DOHH2 (cell line): ENCODE measurements at regions not wholly inside any gene's neighbourhood (a gene's known extent, or its start where the extent isn't known, plus 50 kb on each side); places are given as distances from the start of the nearest gene placed in this dataset.

Experiments used
- H3F3A ChIP-seq: fragments of 200-600 bp; sonication (generic), shearing (Covaris generic); 2 replicates; pipeline ENCODE4 v1.6.0; 2016; ENCODE audit warnings: antibody characterized with exemption, mild to moderate bottlenecking; ENCODE audit not compliant: control insufficient read depth, insufficient read depth
- H3K27ac ChIP-seq: fragments of 200-600 bp; sonication (generic); 2 replicates; pipeline ENCODE4 v1.5.1; 2014; ENCODE audit warnings: low read depth, mild to moderate bottlenecking, low read length, moderate library complexity
- H3K27me3 ChIP-seq: fragments of 200-600 bp; sonication (generic); 2 replicates; pipeline ENCODE4 v1.6.1; 2014; ENCODE audit warnings: mild to moderate bottlenecking, low read length, mixed read lengths; ENCODE audit not compliant: control insufficient read depth
- H3K36me3 ChIP-seq: fragments of 200-600 bp; sonication (generic); 2 replicates; pipeline ENCODE4 v1.6.1; 2014; ENCODE audit warnings: mild to moderate bottlenecking, low read length, moderate library complexity, mixed read lengths; ENCODE audit not compliant: control insufficient read depth
- H3K4me1 ChIP-seq: fragments of 200-600 bp; sonication (generic); 2 replicates; pipeline ENCODE4 v1.6.1; 2014; ENCODE audit warnings: mild to moderate bottlenecking, low read length, mixed read lengths; ENCODE audit not compliant: control insufficient read depth
- H3K4me2 ChIP-seq: fragments of 200-600 bp; sonication (generic); 2 replicates; pipeline ENCODE4 v1.6.0; 2014; ENCODE audit warnings: mild to moderate bottlenecking, low read length, moderate library complexity
- H3K4me3 ChIP-seq: fragments of 200-600 bp; sonication (generic); 2 replicates; pipeline ENCODE4 v1.5.1; 2014; ENCODE audit warnings: mild to moderate bottlenecking, low read length, mixed read lengths
- H3K79me2 ChIP-seq: fragments of 200-600 bp; sonication (generic); 2 replicates; pipeline ENCODE4 v1.6.1; 2014; ENCODE audit warnings: mild to moderate bottlenecking, low read length, mixed read lengths; ENCODE audit not compliant: control insufficient read depth
- H3K9me2 ChIP-seq: fragments of 200-600 bp; sonication (generic); replicated peaks from 2 replicates; pipeline ENCODE4 v1.6.1; 2014; ENCODE audit warnings: mild to moderate bottlenecking, low read length, mixed read lengths; ENCODE audit not compliant: control insufficient read depth
- H3K9me3 ChIP-seq: fragments of 200-600 bp; sonication (generic); 2 replicates; pipeline ENCODE4 v1.6.1; 2014; ENCODE audit warnings: antibody characterized with exemption, low read length, mixed read lengths; ENCODE audit not compliant: control insufficient read depth, insufficient read depth
- H4K20me1 ChIP-seq: fragments of 200-600 bp; sonication (generic); 2 replicates; pipeline ENCODE4 v1.6.0; 2014; ENCODE audit warnings: low read depth, mild to moderate bottlenecking, antibody characterized with exemption, low read length, moderate library complexity; ENCODE audit not compliant: control insufficient read depth, insufficient read depth
- CTCF ChIP-seq: fragments of 200-600 bp; sonication (generic); IDR thresholded peaks from one replicate; pipeline ENCODE4 v1.5.1; 2014; ENCODE audit warnings: antibody characterized with exemption, mild to moderate bottlenecking, low read depth, low read length; ENCODE audit not compliant: poor library complexity, severe bottlenecking
- EZH2phosphoT487 ChIP-seq: fragments of 200-600 bp; sonication (generic); IDR thresholded peaks from 2 replicates; pipeline ENCODE4 v1.6.1; 2017; ENCODE audit warnings: borderline replicate concordance, mild to moderate bottlenecking, antibody characterized with exemption, low read length, moderate library complexity, mixed read lengths

GRCh38 chr10:6774406-6774805, 194.3 kb upstream of the PRKCQ start:
- Histone ChIP-seq H4K20me1 (no peaks in the 10 kb centered on the region), H3K9me3 (peaks cover 6% of the 10 kb centered on the region; the same call in 1 of the 2 replicates), H3F3A (no peaks in the 10 kb centered on the region), H3K4me1 (peaks cover 8% of the 10 kb centered on the region), H3K27ac (no peak overlapping the region), H3K79me2 (no peaks in the 10 kb centered on the region), H3K4me2 (no peak overlapping the region), H3K9me2 (no peaks in the 10 kb centered on the region), H3K4me3 (no peak overlapping the region), H3K36me3 (no peaks in the 10 kb centered on the region), H3K27me3 (0 out of 2 replicates have a peak, but pooled peaks cover 3% of the 10 kb centered on the region)
- TF ChIP-seq CTCF, result no peak
- TF ChIP-seq EZH2phosphoT487, result no peak

GRCh38 chr10:6771331-6771730, 191.3 kb upstream of the PRKCQ start:
- H4K20me1 ChIP-seq, result no peaks in the 10 kb centered on the region
- H3K36me3 ChIP-seq, result no peaks in the 10 kb centered on the region
- no peak overlapping the region for H3K4me3 ChIP-seq
- 0 out of 2 replicates have a peak, but pooled peaks cover 3% of the 10 kb centered on the region for H3K27me3 ChIP-seq
- H3F3A ChIP-seq, result no peaks in the 10 kb centered on the region
- TF ChIP-seq EZH2phosphoT487 (no peak), CTCF (no peak)
- no peak overlapping the region for H3K4me2 ChIP-seq
- peaks cover 11% of the 10 kb centered on the region for H3K4me1 ChIP-seq
- no peak overlapping the region for H3K27ac ChIP-seq
- peaks cover 6% of the 10 kb centered on the region; the same call in 1 of the 2 replicates for H3K9me3 ChIP-seq
- H3K9me2 ChIP-seq, result no peaks in the 10 kb centered on the region
- H3K79me2 ChIP-seq, result no peaks in the 10 kb centered on the region

- TF ChIP-seq CTCF (no peak), EZH2phosphoT487 (no peak)
- Histone ChIP-seq H3K9me3 (peaks cover 6% of the 10 kb centered on the region; the same call in 1 of the 2 replicates), H3K4me3 (no peak overlapping the region), H3F3A (no peaks in the 10 kb centered on the region), H3K9me2 (no peaks in the 10 kb centered on the region), H3K36me3 (no peaks in the 10 kb centered on the region), H4K20me1 (no peaks in the 10 kb centered on the region), H3K4me1 (peaks cover 16% of the 10 kb centered on the region), H3K4me2 (no peak overlapping the region), H3K79me2 (no peaks in the 10 kb centered on the region), H3K27me3 (0 out of 2 replicates have a peak, but pooled peaks cover 7% of the 10 kb centered on the region), H3K27ac (no peak overlapping the region)
Observed at GRCh38 chr10:6770846-6771245, 190.8 kb upstream of the PRKCQ start.
